ENCODE measurements at regions not wholly inside any gene's neighbourhood (a gene's known extent, or its start where the extent isn't known, plus 50 kb on each side); places are given as distances from the start of the nearest gene placed in this dataset.
A peak's percentile ranks its signal among the peaks of the same experiment; 100 is the strongest.

GRCh38 chr20:53872081-53872541 lies 198.3 kb downstream of the BCAS1 start:
- no peak for DNase-seq (ENCODE audit: extremely low read depth, low read depth)
- TF ChIP-seq CTCF (IDR thresholded peaks at IDR 0.05; ENCODE audit: low read depth, low read length): no peak

GRCh38 chr20:53871541-53871940 lies 198.9 kb downstream of the BCAS1 start:
- no peak for DNase-seq (ENCODE audit: extremely low read depth, low read depth)
- TF ChIP-seq CTCF (IDR thresholded peaks at IDR 0.05; ENCODE audit: low read depth, low read length): no peak

GRCh38 chr20:53870426-53871315 lies 199.7 kb downstream of the BCAS1 start:
- DNase-seq (ENCODE audit: extremely low read depth, low read depth): no peak
- TF ChIP-seq CTCF (IDR thresholded peaks at IDR 0.05; ENCODE audit: low read depth, low read length): no peak

GRCh38 chr20:53869466-53870258 lies 200.7 kb downstream of the BCAS1 start:
- peak; percentile 43 for DNase-seq (ENCODE audit: extremely low read depth, low read depth)
- TF ChIP-seq CTCF (IDR thresholded peaks at IDR 0.05; ENCODE audit: low read depth, low read length): peak; percentile 77

GRCh38 chr20:53867741-53868351 lies 202.5 kb downstream of the BCAS1 start:
- no peak for DNase-seq (ENCODE audit: extremely low read depth, low read depth)
- TF ChIP-seq CTCF (IDR thresholded peaks at IDR 0.05; ENCODE audit: low read depth, low read length): no peak

- no peak for DNase-seq (ENCODE audit: extremely low read depth, low read depth)
- no peak for TF ChIP-seq CTCF (IDR thresholded peaks at IDR 0.05; ENCODE audit: low read depth, low read length)
These were observed 203.3 kb downstream of the BCAS1 start for GRCh38 chr20:53866794-53867740.
